Left ventricle myocardium inferior (tissue), 1 donor: ENCODE measurements at regions not wholly inside any gene's neighbourhood (a gene's known extent, or its start where the extent isn't known, plus 50 kb on each side); places are given as distances from the start of the nearest gene placed in this dataset.

ENCODE experiments used
- DNase-seq: peaks from one replicate; pipeline ENCODE4 v3.0.0-alpha.2; 2020
- H3K27ac ChIP-seq: fragments of 200-600 bp; replicated peaks from 2 replicates; pipeline ENCODE4 v1.8.0; 2021
- H3K27me3 ChIP-seq: fragments of 200-600 bp; 2 replicates; pipeline ENCODE4 v1.8.0; 2021; ENCODE audit warnings: low read depth
- H3K36me3 ChIP-seq: fragments of 200-600 bp; 2 replicates; pipeline ENCODE4 v1.8.0; 2021
- H3K4me1 ChIP-seq: fragments of 200-600 bp; 2 replicates; pipeline ENCODE4 v1.8.0; 2021
- H3K4me3 ChIP-seq: fragments of 200-600 bp; 2 replicates; pipeline ENCODE4 v1.8.0; 2021; ENCODE audit warnings: mild to moderate bottlenecking, moderate library complexity
- H3K9me3 ChIP-seq: fragments of 200-600 bp; replicated peaks from 2 replicates; pipeline ENCODE4 v1.8.0; 2021
- CTCF ChIP-seq: fragments of 200-600 bp; IDR thresholded peaks from 2 replicates; pipeline ENCODE4 v1.8.0; 2021; ENCODE audit warnings: antibody characterized with exemption, mild to moderate bottlenecking, borderline replicate concordance
- intact Hi-C: fragments of 100-400 bp; cut with micrococcal nuclease; formaldehyde crosslinking; loops from one replicate; pipeline ENCODE4 v1.11.0; 2022
- donor health status: DM: no; HTN: yes; CAD: no; lungs with severe emphysema.

DNA sequence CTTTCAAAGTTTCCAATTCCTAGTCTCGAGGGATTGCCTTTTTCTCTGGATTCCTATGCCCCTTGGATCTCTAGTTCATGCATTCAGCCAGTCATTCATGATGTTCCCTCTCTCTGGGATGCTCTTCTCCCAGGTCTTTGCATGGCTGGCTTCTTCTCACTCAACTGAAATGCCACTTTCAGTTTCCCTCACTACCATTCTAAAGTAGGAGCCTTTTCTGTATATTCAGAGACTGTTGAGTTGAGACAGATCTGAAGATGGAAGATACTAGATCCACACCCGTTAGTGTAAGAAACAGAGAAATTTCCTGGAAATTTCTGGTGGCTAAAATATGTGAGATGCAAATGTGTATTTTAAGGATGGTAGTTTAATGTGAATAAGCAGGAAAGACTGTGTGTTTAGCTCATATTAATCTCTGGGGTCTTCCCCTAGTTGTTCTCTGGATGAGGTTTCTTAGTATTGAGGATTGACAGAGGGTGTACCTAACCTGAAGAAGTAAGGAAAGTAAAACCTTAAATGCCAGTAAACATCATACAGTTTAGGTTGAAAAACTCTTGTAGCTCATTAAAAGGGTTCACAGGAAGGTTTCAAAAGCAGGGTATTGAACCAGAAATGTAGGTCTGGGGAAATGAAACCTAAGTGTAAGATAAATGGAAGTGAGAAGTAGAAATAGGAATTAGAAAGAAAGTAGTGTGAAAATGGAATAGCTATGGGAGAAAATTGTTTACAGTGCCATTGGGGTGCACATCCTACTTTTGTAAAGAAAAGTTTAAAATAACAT is 331.3 kb downstream of the NDFIP2 start:
- no peak for DNase-seq
- no peaks in the 10 kb centered on the region for H3K27me3 ChIP-seq
- no peaks in the 10 kb centered on the region for H3K4me1 ChIP-seq
- no peak overlapping the region for H3K4me3 ChIP-seq
- peaks cover 2% of the 10 kb centered on the region for H3K9me3 ChIP-seq
- no peak for TF ChIP-seq CTCF
- intact Hi-C loops: no loop called here
- H3K27ac ChIP-seq: no peak overlapping the region
- H3K36me3 ChIP-seq: no peaks in the 10 kb centered on the region

DNA sequence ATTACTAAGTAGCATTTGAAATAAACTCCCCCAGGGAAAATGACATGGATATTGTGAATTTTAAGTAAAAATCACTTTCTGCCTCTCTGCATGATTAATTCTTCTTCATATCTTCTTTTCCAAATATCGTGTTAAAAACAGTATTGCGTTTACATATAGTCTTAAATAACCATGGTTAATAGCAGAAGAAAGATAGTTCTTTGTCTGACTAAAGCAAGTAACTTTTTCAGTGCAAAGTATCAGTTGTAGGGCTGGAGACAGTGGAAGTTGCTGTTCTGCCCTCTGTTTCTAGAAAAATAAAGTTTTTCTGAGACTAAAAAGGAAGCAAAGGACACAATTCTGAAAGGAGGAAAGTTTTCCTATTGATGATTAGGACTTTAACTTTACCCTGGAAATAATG is 330.2 kb downstream of the NDFIP2 start:
- no peaks in the 10 kb centered on the region for H3K4me1 ChIP-seq
- TF ChIP-seq CTCF: no peak
- H3K4me3 ChIP-seq: no peak overlapping the region
- DNase-seq: no peak
- intact Hi-C loops: no loop called here
- no peaks in the 10 kb centered on the region for H3K27me3 ChIP-seq
- no peak overlapping the region for H3K27ac ChIP-seq
- no peaks in the 10 kb centered on the region for H3K9me3 ChIP-seq
- H3K36me3 ChIP-seq: no peaks in the 10 kb centered on the region

GRCh38 chr13:79810669-79811068 is 329.7 kb downstream of the NDFIP2 start:
- Histone ChIP-seq H3K27me3 (no peaks in the 10 kb centered on the region), H3K4me3 (no peak overlapping the region), H3K9me3 (no peaks in the 10 kb centered on the region), H3K36me3 (no peaks in the 10 kb centered on the region), H3K27ac (no peak overlapping the region), H3K4me1 (no peaks in the 10 kb centered on the region)
- intact Hi-C loops: no loop called here
- TF ChIP-seq CTCF: no peak
- no peak for DNase-seq

DNA sequence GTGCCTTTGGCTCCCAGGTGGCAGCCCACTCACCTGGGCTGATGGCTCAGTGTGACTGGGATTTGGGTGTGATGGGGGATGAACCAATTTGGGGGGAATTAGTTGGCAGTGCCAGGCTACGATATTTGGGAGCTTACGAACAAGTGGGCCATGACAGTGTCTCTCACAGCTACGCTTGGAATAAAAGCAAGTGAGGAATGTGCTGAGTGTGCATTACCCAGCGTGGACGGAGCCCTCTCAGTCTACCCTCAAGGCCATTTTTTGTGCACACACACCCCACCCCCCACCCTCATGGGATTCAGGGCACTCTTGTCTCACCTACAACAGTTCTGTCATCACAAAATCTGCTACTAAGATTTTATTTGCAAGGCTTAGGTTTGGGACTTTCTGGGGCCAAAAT is 329.1 kb downstream of the NDFIP2 start:
- no peak for DNase-seq

GRCh38 chr13:79808475-79808874 is 327.5 kb downstream of the NDFIP2 start:
- no peaks in the 10 kb centered on the region for H3K36me3 ChIP-seq
- no peak overlapping the region for H3K4me3 ChIP-seq
- no peaks in the 10 kb centered on the region for H3K4me1 ChIP-seq
- TF ChIP-seq CTCF: no peak
- H3K27me3 ChIP-seq: no peaks in the 10 kb centered on the region
- H3K9me3 ChIP-seq: no peaks in the 10 kb centered on the region
- intact Hi-C loops: no loop called here
- no peak overlapping the region for H3K27ac ChIP-seq
- DNase-seq: no peak

More for the DNA sequence above, 329.1 kb downstream of the NDFIP2 start:
- H3K27ac ChIP-seq: no peak overlapping the region
- intact Hi-C loops: no loop called here
- H3K4me1 ChIP-seq: no peaks in the 10 kb centered on the region
- H3K27me3 ChIP-seq: no peaks in the 10 kb centered on the region
- no peak overlapping the region for H3K4me3 ChIP-seq
- no peaks in the 10 kb centered on the region for H3K36me3 ChIP-seq
- no peaks in the 10 kb centered on the region for H3K9me3 ChIP-seq
- no peak for TF ChIP-seq CTCF
